ENCODE measurements at regions not wholly inside any gene's neighbourhood (a gene's known extent, or its start where the extent isn't known, plus 50 kb on each side); places are given as distances from the start of the nearest gene placed in this dataset.
"Not testable (repeated sequence)": the region's sequence is repeated elsewhere in the genome, so short reads cannot be mapped to it uniquely, and the experiment has no call there.

- no peak for TF ChIP-seq HNF4A (conservative IDR thresholded peaks at IDR 0.05)
- TF ChIP-seq NR2F2 (IDR thresholded peaks at IDR 0.05), result no peak
- TF ChIP-seq MAX (IDR thresholded peaks at IDR 0.05), result no peak
- TF ChIP-seq FOXA2 (IDR thresholded peaks at IDR 0.05), result no peak
- TF ChIP-seq FOXA1 (IDR thresholded peaks at IDR 0.05), result no peak
- peak; percentile 33 to 57 for TF ChIP-seq RAD21 (IDR thresholded peaks at IDR 0.05)
- TF ChIP-seq YY1 (IDR thresholded peaks at IDR 0.05), result no peak
- no peak for TF ChIP-seq SP1 (IDR thresholded peaks at IDR 0.05)
- no peak for TF ChIP-seq ATF3 (IDR thresholded peaks at IDR 0.05)
- TF ChIP-seq, protein P1, sequence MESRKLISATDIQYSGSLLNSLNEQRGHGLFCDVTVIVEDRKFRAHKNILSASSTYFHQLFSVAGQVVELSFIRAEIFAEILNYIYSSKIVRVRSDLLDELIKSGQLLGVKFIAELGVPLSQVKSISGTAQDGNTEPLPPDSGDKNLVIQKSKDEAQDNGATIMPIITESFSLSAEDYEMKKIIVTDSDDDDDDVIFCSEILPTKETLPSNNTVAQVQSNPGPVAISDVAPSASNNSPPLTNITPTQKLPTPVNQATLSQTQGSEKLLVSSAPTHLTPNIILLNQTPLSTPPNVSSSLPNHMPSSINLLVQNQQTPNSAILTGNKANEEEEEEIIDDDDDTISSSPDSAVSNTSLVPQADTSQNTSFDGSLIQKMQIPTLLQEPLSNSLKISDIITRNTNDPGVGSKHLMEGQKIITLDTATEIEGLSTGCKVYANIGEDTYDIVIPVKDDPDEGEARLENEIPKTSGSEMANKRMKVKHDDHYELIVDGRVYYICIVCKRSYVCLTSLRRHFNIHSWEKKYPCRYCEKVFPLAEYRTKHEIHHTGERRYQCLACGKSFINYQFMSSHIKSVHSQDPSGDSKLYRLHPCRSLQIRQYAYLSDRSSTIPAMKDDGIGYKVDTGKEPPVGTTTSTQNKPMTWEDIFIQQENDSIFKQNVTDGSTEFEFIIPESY (IDR thresholded peaks at IDR 0.05), result no peak
- TF ChIP-seq TAF1 (conservative IDR thresholded peaks at IDR 0.05), result no peak
- TF ChIP-seq EGR1 (IDR thresholded peaks at IDR 0.05; ENCODE audit: low read depth in 2 of 2), result no peak
- TF ChIP-seq CTCF (IDR thresholded peaks at IDR 0.05; ENCODE audit: low read depth, low read length, missing input control), result peak; percentile 14
- no peak for TF ChIP-seq GABPA (IDR thresholded peaks at IDR 0.05 in 1 of 2, conservative IDR thresholded peaks at IDR 0.05 in 1 of 2)
- TF ChIP-seq, protein P2, sequence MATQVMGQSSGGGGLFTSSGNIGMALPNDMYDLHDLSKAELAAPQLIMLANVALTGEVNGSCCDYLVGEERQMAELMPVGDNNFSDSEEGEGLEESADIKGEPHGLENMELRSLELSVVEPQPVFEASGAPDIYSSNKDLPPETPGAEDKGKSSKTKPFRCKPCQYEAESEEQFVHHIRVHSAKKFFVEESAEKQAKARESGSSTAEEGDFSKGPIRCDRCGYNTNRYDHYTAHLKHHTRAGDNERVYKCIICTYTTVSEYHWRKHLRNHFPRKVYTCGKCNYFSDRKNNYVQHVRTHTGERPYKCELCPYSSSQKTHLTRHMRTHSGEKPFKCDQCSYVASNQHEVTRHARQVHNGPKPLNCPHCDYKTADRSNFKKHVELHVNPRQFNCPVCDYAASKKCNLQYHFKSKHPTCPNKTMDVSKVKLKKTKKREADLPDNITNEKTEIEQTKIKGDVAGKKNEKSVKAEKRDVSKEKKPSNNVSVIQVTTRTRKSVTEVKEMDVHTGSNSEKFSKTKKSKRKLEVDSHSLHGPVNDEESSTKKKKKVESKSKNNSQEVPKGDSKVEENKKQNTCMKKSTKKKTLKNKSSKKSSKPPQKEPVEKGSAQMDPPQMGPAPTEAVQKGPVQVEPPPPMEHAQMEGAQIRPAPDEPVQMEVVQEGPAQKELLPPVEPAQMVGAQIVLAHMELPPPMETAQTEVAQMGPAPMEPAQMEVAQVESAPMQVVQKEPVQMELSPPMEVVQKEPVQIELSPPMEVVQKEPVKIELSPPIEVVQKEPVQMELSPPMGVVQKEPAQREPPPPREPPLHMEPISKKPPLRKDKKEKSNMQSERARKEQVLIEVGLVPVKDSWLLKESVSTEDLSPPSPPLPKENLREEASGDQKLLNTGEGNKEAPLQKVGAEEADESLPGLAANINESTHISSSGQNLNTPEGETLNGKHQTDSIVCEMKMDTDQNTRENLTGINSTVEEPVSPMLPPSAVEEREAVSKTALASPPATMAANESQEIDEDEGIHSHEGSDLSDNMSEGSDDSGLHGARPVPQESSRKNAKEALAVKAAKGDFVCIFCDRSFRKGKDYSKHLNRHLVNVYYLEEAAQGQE (IDR thresholded peaks at IDR 0.05), result no peak
- no peak for TF ChIP-seq HNF4G (IDR thresholded peaks at IDR 0.05)
- DNase-seq (ENCODE audit: low spot score), result no peak
- no peaks in the 10 kb centered on the region for H3K4me1 ChIP-seq (ENCODE audit: control insufficient read depth in 4 of 4, insufficient read depth in 4 of 4, low read length in 3 of 4)
- H3K27me3 ChIP-seq (ENCODE audit: control insufficient read depth in 4 of 4, insufficient read depth in 4 of 4, low read length in 3 of 4), result no peaks in the 10 kb centered on the region
- H3K9ac ChIP-seq (ENCODE audit: low read depth in 1 of 2, low read length in 2 of 2), result no peak overlapping the region
- no peaks in the 10 kb centered on the region for H3K36me3 ChIP-seq (ENCODE audit: control insufficient read depth in 4 of 4, insufficient read depth in 3 of 4, low read depth in 1 of 4, low read length in 3 of 4)
- 66% methylated on average over 5 of the region's 5 CpGs for WGBS
- H3K9me3 ChIP-seq (ENCODE audit: control insufficient read depth in 4 of 4, low read length in 3 of 4), result no peaks in the 10 kb centered on the region
- no peak overlapping the region for H3K4me3 ChIP-seq (ENCODE audit: low read depth in 1 of 3, low read length in 3 of 3)
- no peak overlapping the region for H3K27ac ChIP-seq (ENCODE audit: low read depth in 1 of 2, low read length in 2 of 2)
Observed at GRCh38 chr1:95793893-95794292, 559.9 kb downstream of the RWDD3 start.

DNA sequence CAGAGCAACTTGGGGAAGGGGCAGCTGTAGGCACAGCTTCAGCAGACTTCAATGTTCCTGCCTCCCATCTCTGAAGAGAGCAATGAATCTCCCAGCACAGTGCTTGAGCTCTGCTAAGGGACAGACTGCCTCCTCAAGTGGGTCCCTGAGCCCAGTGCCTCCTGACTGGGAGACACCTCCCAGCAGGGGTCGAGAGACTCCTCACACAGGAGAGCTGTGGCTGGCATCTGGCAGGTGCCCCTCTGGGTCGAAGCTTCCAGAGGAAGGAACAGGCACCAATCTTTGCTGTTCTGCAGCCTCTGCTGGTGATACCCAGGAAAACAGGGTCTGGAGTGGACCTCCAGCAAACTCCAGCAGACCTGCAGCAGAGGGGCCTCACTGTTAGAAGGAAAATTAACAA, 563.8 kb downstream of the RWDD3 start:
- not testable (repeated sequence) for DNase-seq (ENCODE audit: low spot score); H3K27ac ChIP-seq (ENCODE audit: low read depth in 1 of 2, low read length in 2 of 2); H3K4me1 ChIP-seq (ENCODE audit: control insufficient read depth in 4 of 4, insufficient read depth in 4 of 4, low read length in 3 of 4); H3K4me3 ChIP-seq (ENCODE audit: low read depth in 1 of 3, low read length in 3 of 3); H3K36me3 ChIP-seq (ENCODE audit: control insufficient read depth in 4 of 4, insufficient read depth in 3 of 4, low read depth in 1 of 4, low read length in 3 of 4); H3K27me3 ChIP-seq (ENCODE audit: control insufficient read depth in 4 of 4, insufficient read depth in 4 of 4, low read length in 3 of 4); H3K9ac ChIP-seq (ENCODE audit: low read depth in 1 of 2, low read length in 2 of 2); H3K9me3 ChIP-seq (ENCODE audit: control insufficient read depth in 4 of 4, low read length in 3 of 4)
- 77% methylated on average over 2 of the region's 2 CpGs for WGBS

All from liver (tissue), 8 donors.